ENCODE measurements at regions not wholly inside any gene's neighbourhood (a gene's known extent, or its start where the extent isn't known, plus 50 kb on each side); places are given as distances from the start of the nearest gene placed in this dataset.
"Not testable (repeated sequence)": the region's sequence is repeated elsewhere in the genome, so short reads cannot be mapped to it uniquely, and the experiment has no call there.

- DNase-seq (ENCODE audit: low spot score), result no peak
These were observed 411.9 kb downstream of the TMEM121 start for GRCh38 chr14:105938055-105938863.

- no peak for DNase-seq (ENCODE audit: low spot score)
These were observed 412.6 kb downstream of the TMEM121 start for GRCh38 chr14:105938959-105939358.

GRCh38 chr14:105939810-105940508, 413.6 kb downstream of the TMEM121 start:
- no peak for DNase-seq (ENCODE audit: low spot score)

GRCh38 chr14:105940534-105941225, 414.3 kb downstream of the TMEM121 start:
- no peak for DNase-seq (ENCODE audit: low spot score)

GRCh38 chr14:105941226-105942166, 415.1 kb downstream of the TMEM121 start:
- DNase-seq (ENCODE audit: low spot score), result no peak

GRCh38 chr14:105942725-105943124, 416.3 kb downstream of the TMEM121 start:
- DNase-seq (ENCODE audit: low spot score), result not testable (repeated sequence)

- no peak for DNase-seq (ENCODE audit: low spot score)
These were observed 417.7 kb downstream of the TMEM121 start for GRCh38 chr14:105943973-105944602.

GRCh38 chr14:105944632-105945610, 418.5 kb downstream of the TMEM121 start:
- DNase-seq (ENCODE audit: low spot score), result no peak

GRCh38 chr14:105945896-105946295, 419.5 kb downstream of the TMEM121 start:
- DNase-seq (ENCODE audit: low spot score), result no peak

- DNase-seq (ENCODE audit: low spot score), result no peak
These were observed 421.2 kb downstream of the TMEM121 start for GRCh38 chr14:105947599-105947998.

GRCh38 chr14:105948955-105949354, 422.6 kb downstream of the TMEM121 start:
- DNase-seq (ENCODE audit: low spot score), result not testable (repeated sequence)

GRCh38 chr14:105950364-105950892, 424.0 kb downstream of the TMEM121 start:
- not testable (repeated sequence) for DNase-seq (ENCODE audit: low spot score)

- DNase-seq (ENCODE audit: low spot score), result no peak
These were observed 425.0 kb downstream of the TMEM121 start for GRCh38 chr14:105951399-105951798.

- no peak for DNase-seq (ENCODE audit: low spot score)
These were observed 425.8 kb downstream of the TMEM121 start for GRCh38 chr14:105952222-105952621.

GRCh38 chr14:105952826-105953225, 426.4 kb downstream of the TMEM121 start:
- DNase-seq (ENCODE audit: low spot score), result no peak

GRCh38 chr14:105961625-105962024, 435.2 kb downstream of the TMEM121 start:
- DNase-seq (ENCODE audit: low spot score), result not testable (repeated sequence)

- DNase-seq (ENCODE audit: low spot score), result no peak
These were observed 436.1 kb downstream of the TMEM121 start for GRCh38 chr14:105962532-105962931.

GRCh38 chr14:105968291-105968690, 441.9 kb downstream of the TMEM121 start:
- DNase-seq (ENCODE audit: low spot score), result no peak

GRCh38 chr14:105969026-105969425, 442.6 kb downstream of the TMEM121 start:
- DNase-seq (ENCODE audit: low spot score), result not testable (repeated sequence)

- DNase-seq (ENCODE audit: low spot score), result peak; percentile 0
These were observed 444.4 kb downstream of the TMEM121 start for GRCh38 chr14:105970821-105971220.
